A673 (cell line): ENCODE measurements at regions not wholly inside any gene's neighbourhood (a gene's known extent, or its start where the extent isn't known, plus 50 kb on each side); places are given as distances from the start of the nearest gene placed in this dataset.

Experiments
- EZH2 ChIP-seq: fragments of 200-600 bp; sonication (generic); IDR thresholded peaks from 2 replicates; pipeline ENCODE4 v1.6.1; 2017; ENCODE audit warnings: borderline replicate concordance, low read depth, mild to moderate bottlenecking, mixed read lengths, antibody characterized with exemption, low read length; ENCODE audit not compliant: poor library complexity, severe bottlenecking
- TF ChIP-seq, protein P1 (sequence below): fragments of 300-800, 200-600 bp; sonication (generic); conservative IDR thresholded peaks from 2 replicates; pipeline ENCODE4 v1.5.1; 2017; ENCODE audit warnings: low read depth, mild to moderate bottlenecking, antibody characterized with exemption, low read length, moderate library complexity, mixed read lengths

DNA sequence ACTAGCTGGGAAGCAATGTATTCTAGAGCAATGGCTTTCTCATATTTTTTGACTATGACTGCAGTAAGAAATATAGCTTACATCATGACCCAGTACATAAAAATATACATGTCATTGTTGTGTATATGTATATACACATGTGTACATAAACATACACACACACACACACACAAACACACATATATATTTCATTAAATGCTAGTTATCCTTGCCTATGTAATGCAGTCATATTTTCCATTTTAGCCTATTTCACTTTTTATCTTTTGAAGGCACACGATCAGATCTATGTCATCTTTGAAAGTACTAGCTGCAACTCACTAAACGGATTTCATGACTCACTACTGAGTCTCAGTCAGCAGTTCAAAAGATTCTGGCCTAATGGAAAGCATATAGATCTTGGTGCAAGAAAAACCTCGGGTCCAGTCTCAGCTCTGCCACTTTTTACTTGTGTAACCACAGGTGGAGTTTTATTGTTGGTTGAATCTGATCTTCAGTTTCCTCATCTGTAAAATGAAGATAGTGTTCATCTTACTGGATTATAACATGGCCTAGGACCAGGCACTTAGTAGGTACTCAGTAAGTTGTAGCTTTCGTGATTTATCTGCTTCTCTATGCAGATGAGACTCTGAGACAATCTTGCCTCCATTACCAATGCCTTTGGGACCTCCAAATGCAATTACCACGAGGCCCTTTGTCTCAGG lies 325.6 kb downstream of the RRAGC start:
- TF ChIP-seq, protein P1, sequence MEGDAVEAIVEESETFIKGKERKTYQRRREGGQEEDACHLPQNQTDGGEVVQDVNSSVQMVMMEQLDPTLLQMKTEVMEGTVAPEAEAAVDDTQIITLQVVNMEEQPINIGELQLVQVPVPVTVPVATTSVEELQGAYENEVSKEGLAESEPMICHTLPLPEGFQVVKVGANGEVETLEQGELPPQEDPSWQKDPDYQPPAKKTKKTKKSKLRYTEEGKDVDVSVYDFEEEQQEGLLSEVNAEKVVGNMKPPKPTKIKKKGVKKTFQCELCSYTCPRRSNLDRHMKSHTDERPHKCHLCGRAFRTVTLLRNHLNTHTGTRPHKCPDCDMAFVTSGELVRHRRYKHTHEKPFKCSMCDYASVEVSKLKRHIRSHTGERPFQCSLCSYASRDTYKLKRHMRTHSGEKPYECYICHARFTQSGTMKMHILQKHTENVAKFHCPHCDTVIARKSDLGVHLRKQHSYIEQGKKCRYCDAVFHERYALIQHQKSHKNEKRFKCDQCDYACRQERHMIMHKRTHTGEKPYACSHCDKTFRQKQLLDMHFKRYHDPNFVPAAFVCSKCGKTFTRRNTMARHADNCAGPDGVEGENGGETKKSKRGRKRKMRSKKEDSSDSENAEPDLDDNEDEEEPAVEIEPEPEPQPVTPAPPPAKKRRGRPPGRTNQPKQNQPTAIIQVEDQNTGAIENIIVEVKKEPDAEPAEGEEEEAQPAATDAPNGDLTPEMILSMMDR = no peak
- TF ChIP-seq EZH2 = no peak
